ENCODE measurements at regions not wholly inside any gene's neighbourhood (a gene's known extent, or its start where the extent isn't known, plus 50 kb on each side); places are given as distances from the start of the nearest gene placed in this dataset.
"Not testable (repeated sequence)": the region's sequence is repeated elsewhere in the genome, so short reads cannot be mapped to it uniquely, and the experiment has no call there.

DNA sequence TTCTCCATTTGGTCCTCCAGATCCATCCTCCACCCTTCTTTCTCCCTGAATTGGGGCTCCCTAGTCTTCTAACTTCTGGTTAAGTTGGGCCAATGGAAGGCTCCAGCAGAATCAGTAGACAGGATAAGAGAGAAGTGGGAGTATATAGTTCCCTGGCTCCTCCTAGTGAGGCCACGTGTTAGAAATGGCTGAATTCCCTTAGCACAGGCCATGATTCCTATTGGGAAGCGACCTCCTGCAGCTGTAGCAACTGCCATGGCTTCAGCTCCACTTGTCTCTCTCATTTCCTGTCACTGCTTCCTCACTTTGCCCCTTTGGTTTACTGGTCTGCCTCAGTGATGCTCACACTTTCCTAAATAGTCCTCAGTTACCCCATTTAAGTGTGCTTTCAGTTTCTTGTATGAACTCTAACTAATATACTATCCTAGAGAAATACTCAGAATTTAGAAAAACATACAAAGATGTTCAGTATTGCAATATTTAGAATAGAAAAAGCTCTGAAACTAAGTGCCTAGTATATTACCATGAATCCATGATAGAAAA, 104.8 kb upstream of the SMARCA2 start:
- DNase-seq (ENCODE audit: low spot score) (no peak), ATAC-seq (no peak)
- intact Hi-C loops (cut with DNase I) = no loop called here

DNA sequence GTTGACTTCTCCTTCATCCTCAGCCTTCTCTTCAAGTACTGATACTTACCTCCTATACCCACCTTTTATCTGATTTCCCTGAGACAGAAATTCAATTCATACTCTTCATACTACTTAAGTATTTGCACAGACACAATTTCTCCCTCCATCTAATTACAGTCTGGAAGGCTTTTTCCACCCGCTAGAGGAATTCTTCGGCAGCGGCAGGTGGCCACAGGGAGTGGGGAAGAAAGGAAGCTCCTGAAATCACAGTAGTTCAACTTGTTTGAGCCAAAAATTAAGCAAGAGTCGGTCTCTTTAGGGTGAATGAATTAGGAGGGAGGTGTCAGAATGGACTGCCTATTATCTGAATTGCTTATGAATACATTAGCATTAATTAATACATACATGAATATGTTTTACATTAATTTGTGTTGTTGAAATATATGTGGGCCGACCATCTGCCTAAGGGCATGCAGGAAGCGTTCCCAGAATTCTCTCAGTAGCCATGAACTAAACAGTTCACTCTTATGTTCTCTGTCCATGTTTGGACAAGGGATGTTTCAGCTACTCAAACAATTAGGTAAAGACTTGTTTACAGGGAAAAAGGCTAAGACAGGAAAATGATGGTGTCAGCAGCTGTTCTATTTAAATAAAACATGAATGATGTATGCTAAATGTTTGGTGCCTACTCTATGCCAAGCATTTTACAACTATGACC, 101.4 kb upstream of the SMARCA2 start:
- intact Hi-C loops (cut with DNase I) = no loop called here
- no peak for ATAC-seq
- DNase-seq (ENCODE audit: low spot score) = no peak

DNA sequence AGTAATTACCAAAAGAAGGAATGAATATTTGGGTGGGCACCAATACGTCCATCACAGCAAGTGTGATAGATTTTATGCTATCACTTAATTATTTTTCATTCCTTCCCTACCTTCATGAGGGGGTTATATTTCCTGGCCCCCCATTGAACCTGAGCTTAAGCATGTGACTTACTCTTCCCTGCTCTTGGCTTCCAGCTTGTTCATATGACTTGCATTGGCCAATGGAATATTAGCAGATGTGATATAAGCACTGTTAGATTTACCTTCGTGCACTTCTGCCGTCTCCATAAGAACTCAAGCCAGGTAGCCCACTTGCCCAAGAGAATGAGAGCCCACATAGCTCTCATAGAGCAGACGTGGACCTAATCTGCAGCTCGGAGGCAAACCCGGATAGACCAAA, 99.1 kb upstream of the SMARCA2 start:
- DNase-seq (ENCODE audit: low spot score) = no peak
- intact Hi-C loops (cut with DNase I) = no loop called here
- no peak for ATAC-seq

DNA sequence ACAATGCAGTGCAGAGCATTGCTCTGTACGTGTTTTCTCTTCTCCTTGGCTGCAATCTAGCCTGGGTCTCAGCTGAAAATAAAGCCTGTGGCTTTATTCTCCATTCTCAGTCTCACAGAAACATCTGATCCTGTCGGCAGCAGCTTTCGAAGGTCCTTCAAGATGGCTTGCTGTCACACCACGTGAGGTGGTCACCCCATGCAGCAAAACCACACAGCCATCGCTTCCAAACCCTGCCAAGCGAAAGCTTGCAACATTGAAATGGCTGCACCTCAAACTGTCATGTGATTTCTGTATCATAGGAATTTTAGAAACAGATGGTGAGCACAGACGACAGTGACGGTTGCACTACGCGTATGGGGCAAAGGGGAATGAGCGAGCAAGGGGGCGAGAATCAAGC, 98.5 kb upstream of the SMARCA2 start:
- ATAC-seq = no peak

DNA sequence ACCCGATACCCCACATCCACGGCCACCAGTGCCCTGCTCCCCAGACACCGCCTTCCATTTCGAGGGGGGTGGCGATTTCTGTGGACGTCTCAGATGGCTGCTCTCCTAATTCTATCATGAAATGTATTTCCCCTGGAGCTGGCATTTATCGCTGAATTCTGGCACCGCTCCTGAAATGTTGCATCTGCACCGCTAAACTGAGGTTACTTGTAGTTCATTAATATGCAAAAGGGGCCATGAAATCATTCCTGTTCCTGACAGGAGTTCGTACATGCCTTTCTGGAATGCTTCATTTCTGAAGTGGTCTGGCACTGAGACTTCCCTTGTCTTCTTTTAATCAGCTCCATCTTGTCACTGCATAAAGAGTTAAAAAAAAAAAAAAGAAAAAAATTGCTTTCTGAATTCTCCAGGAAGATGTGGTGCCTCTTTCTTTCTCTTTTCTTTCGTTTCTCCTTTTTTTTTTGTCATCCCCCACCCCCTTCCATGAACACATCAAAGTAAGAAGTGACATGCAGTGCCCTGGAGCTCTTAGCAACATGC, 97.7 kb upstream of the SMARCA2 start:
- intact Hi-C loops (cut with DNase I) = no loop called here
- no peak for ATAC-seq
- DNase-seq (ENCODE audit: low spot score) = no peak

More for the DNA sequence above, 98.5 kb upstream of the SMARCA2 start:
- no peak for DNase-seq (ENCODE audit: low spot score)
- intact Hi-C loops (cut with DNase I) = no loop called here

DNA sequence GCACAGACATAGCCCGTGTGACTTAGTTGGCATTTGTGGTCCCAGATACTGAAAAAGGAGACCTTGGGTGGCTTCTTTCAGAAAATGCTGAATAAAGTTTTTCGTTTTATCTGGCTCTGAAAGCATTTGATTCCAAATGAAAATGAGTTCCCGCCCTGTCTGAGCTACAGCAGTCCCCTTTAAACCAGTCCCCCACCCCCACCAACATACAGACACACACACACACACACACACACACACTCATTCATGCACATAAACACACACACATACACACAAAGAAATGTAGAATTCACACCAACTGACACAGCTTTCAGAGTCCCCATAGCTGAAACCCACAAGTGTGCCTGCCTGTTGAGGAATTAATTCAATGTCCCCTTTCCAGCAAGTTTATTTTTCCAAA, 97.0 kb upstream of the SMARCA2 start:
- ATAC-seq (no peak), DNase-seq (ENCODE audit: low spot score) (no peak)
- intact Hi-C loops (cut with DNase I) = no loop called here

DNA sequence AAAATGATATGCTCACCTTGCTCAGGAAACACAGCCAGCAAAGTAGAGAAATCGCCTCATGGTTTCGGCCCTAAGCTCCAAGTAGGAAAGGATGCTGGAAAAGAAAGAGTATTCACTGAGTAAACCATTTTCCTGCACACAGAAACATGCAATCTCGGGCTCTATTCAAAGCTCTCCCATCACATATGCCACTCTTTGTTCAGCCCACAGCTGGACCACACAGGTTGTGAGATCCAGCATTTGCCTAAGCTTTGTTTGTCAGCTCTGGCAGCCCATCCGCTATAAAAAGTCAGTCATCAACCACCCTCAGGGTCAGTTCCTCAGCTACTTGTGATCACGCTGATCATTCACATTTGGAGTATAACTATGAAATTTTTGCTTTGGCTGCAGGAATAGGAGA, 96.5 kb upstream of the SMARCA2 start:
- intact Hi-C loops (cut with DNase I) = no loop called here
- DNase-seq (ENCODE audit: low spot score) = no peak
- no peak for ATAC-seq

DNA sequence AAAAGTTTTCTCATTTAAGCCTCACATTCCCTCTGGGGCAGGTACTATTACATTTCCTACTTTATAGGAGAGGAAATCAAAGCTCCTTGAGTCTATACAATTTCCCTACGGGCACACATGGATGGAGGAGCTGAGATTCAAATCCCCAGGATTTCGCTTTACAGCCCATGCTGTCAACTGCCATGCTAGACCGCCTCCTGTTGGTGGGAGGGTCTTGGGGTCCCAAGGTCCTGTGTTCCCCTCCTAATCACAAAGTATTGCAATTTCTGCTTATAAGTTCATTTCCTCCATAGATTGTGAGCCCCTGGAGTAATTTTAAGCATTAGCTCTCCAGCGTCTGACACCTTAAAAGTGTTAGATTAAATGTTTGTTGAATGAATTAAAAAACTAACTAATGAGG, 95.9 kb upstream of the SMARCA2 start:
- intact Hi-C loops (cut with DNase I) = no loop called here
- ATAC-seq (no peak), DNase-seq (ENCODE audit: low spot score) (no peak)

DNA sequence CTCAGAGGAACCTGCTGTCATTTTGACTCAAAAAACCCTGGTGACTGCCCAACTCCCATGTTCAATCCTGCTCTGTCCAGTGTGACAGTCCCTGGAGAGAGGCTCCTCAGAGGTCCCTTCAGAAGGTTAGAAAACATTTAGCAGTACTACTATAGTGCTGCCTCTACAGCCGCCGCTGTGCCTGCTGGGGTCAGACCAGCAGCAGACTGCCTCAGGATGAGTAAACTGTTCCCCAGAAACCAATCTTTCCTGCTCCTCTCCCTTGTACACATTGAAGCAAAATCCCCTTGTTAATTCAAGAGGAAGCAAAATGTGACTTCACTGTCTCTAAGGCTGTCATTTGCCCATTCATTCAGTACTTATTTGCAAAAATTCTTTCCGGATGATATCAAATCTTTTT, 94.8 kb upstream of the SMARCA2 start:
- ATAC-seq (no peak), DNase-seq (ENCODE audit: low spot score) (no peak)
- intact Hi-C loops (cut with DNase I) = no loop called here

DNA sequence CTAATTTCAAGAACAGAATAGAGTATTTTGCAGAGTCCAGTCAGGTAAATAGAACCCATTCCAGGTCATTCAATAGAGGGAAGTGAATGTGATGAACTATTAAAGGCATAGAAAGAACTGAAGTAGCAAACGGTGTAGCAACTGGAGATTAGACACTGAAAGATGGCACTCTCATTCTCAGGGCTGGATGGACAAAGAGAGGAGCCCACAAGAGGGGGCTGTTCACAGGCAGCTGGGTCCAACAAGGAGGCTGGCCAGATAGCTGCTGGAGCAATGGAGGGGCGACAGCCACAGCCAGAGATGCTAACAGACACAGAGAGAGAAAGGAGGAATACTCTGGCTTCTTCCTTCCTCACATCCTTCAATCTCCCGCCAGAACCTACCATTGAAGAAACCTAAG, 93.1 kb upstream of the SMARCA2 start:
- ATAC-seq = no peak
- intact Hi-C loops (cut with DNase I) = no loop called here

DNA sequence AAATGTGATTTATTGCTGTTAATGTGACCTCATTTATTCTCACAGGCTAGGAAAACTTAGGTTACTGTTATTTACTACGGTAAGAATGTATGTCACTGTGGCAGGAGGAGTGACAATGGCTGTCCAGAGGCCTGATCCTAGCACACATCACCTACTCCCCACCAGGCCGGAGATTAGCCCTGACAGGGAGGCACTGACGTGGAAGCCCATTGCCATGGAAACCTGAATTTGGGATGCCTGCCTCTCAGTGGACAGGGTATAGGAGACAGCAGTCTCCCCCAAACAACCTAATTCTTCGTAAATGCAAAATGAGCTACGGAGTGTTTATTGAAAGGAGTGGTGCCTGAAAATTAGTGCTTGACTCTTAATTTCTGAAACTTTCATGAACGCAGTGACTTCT, 87.6 kb upstream of the SMARCA2 start:
- DNase-seq (ENCODE audit: low spot score) = no peak
- intact Hi-C loops (cut with DNase I) = loop anchor here (5.0 kb wide), 1 partner anchor 1635 kb away; no protein-coding TSS in a partner anchor
- no peak for ATAC-seq

More for the DNA sequence above, 93.1 kb upstream of the SMARCA2 start:
- DNase-seq (ENCODE audit: low spot score) = no peak

DNA sequence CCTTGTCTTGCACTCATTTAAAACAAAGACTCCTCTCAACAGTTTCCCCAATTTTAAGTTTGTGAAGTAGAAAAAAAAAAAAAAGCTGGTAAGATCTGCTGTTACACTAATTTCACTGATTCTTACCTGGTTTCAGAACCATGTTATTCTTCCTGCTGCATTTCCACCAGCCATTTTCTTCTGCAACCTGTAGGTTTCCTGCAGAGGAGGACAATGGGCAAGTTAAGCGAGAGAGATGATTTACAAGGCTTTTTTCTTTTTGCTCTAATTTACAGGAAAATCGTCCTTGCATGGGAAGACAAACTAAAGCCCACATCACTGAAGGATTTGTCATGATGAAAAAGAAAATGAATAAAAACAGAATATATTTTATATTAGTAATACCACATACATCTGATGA, 86.0 kb upstream of the SMARCA2 start:
- DNase-seq (ENCODE audit: low spot score) (no peak), ATAC-seq (no peak)
- intact Hi-C loops (cut with DNase I) = loop anchor here (5.0 kb wide), 1 partner anchor 1637 kb away; no protein-coding TSS in a partner anchor

DNA sequence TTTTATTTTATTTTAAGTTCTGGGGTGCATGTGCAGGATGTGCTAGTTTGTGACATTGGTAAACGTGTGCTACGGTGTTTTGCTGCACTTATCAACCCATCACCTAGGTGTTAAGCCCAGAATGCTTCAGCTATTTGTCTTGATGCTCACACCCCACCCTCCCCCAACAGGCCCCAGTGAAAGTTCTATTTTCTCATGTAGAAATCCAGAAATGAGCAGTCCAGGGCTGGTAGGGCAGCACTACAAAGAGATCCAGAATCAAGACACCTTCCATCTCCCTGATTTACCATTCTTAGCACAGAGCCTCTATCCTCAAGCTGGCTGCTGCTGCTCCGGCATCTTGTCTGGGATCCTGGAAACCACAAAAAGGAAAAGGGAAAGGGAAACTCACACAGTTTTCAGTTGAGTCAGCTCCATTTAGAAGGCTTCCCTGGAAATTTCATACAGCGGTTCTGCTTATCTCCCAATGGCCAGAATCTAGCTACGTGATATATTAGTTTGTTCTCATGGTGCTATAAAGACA, 85.4 kb upstream of the SMARCA2 start:
- DNase-seq (ENCODE audit: low spot score) = no peak
- intact Hi-C loops (cut with DNase I) = loop anchor here (5.0 kb wide), 1 partner anchor 1637 kb away; no protein-coding TSS in a partner anchor
- no peak for ATAC-seq

DNA sequence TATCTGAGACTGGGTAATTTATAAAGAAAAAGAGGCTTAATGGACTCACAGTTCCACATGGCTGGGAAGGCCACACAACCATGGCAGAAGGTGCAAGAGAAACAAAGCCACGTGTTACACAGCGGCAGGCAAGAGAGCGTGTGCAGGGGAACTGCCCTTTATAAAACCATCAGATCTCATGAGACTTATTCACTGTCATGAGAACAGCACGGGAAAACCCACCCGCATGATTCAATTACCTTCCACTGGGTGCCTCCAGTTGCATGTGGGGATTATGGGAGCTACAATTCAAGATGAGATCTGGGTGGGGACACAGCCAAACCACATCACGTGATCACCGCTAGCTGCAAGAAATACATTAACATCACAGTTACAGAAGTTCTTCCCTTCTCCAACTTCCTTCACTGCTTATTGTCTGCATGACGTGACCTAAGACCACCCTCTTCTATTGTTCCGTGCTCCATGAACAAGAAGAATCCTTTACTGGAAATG, 84.9 kb upstream of the SMARCA2 start:
- ATAC-seq; DNase-seq (ENCODE audit: low spot score); intact Hi-C loops (cut with DNase I): not testable (repeated sequence)

DNA sequence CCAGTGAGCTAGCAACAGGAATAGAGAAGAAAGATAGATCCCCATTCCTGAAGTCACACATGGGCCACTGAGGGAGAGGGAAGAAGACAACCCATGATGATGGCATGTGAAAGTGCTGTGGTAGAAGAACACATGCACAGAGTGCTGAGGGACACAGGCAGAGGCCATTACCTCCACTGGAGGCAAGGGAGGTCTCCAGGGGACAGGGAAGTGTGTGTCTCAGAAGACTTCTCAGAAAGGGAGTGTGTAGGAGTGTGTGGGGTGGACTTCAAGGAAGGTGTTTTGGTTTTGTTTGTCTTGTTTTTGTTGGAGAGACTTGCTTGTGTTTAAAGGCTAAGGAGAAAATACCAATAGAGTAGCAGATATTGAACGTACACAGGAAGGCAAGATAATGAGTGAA, 77.0 kb upstream of the SMARCA2 start:
- intact Hi-C loops (cut with DNase I) = no loop called here
- ATAC-seq (no peak), DNase-seq (ENCODE audit: low spot score) (no peak)

DNA sequence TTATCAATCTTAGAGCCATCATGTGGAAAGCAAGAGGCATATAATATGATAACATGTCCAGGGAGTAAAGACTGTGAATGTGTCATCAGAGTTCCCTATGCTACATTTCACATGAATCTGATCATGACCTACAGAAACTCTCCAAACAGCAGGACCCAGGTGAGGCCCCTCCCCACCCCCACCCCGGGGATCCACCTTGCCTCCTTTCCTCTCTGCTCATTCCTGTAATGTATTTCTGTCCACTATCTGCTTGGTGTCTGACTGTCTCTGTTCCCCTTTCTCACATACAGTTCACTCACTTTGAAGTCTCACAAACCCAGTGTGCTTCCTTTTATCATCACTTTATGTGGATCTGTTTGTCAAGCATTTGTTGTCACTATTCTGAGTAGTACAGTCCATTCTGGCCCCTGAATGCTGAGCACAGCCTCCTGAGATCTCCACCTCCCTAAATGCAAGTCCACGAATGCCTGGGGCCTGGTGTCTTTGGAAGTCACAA, 76.4 kb upstream of the SMARCA2 start:
- intact Hi-C loops (cut with DNase I) = no loop called here
- DNase-seq (ENCODE audit: low spot score) = no peak
- ATAC-seq = no peak

DNA sequence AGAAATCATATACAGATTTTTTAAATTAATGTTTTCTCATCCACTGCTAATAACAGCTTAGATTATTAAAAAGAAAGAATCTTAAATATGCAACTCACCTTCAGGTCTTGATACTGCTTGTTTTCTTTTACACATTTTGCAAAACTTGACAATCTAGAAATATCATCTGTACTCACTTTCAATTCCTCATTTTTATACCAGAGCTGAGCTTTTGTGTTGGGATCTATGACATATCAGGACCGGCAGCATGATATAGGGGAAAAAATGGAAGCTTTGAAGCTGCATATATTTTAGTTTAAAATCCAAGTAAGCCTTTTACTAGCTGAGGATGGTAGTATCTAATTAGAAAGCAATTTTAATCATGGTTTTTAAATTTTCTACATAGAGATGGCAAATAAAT, 75.7 kb upstream of the SMARCA2 start:
- ATAC-seq (no peak), DNase-seq (ENCODE audit: low spot score) (no peak)
- intact Hi-C loops (cut with DNase I) = no loop called here

DNA sequence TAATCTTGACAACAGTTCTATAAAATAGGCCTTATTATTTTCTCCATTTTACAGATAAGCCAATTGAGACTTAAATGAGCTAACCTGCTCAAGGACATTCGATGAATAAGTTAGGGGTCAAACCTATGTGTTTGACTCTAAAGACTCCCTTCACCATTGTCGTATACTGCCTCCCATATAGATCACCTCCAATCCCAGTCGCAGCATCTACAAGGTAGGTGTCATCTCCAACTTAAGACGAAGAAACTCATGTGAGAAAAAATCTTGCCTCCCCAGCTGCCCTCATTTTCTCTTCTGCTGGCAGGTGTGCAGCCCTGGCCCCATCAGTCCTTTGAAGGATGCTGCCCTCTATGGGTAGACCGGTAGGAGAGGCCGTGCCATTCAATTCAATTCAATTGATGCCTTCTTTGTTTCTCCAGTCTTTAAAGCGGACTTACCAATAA, 75.2 kb upstream of the SMARCA2 start:
- no peak for ATAC-seq
- intact Hi-C loops (cut with DNase I) = no loop called here
- DNase-seq (ENCODE audit: low spot score) = no peak

DNA sequence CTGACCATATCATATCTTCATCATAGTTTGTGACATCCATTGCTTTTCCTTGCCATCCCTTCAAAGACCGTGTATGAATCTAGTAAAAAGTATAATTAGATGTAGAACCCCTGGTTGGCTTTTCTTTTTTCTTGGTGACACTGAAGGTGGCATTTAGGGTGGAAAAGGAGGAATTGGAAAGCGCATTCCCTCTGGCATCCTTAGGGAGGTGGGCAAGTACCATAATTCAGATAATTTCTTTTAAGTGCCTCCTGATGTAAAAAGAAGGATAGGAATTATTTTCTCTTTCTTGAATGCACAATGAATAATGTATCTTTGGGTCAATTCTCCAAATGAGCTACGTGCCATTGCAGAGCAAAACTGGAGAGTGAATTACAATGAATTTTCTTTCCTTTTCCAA, 73.2 kb upstream of the SMARCA2 start:
- DNase-seq (ENCODE audit: low spot score) (no peak), ATAC-seq (no peak)
- intact Hi-C loops (cut with DNase I) = no loop called here

Data from sciatic nerve (tissue), 2 donors.